ENCODE measurements at regions not wholly inside any gene's neighbourhood (a gene's known extent, or its start where the extent isn't known, plus 50 kb on each side); places are given as distances from the start of the nearest gene placed in this dataset.
"Not testable (repeated sequence)": the region's sequence is repeated elsewhere in the genome, so short reads cannot be mapped to it uniquely, and the experiment has no call there.

- DNase-seq (ENCODE audit: low read depth): no peak
These were observed 879.0 kb downstream of the DSC3 start for GRCh38 chr18:30163573-30163972.

DNA sequence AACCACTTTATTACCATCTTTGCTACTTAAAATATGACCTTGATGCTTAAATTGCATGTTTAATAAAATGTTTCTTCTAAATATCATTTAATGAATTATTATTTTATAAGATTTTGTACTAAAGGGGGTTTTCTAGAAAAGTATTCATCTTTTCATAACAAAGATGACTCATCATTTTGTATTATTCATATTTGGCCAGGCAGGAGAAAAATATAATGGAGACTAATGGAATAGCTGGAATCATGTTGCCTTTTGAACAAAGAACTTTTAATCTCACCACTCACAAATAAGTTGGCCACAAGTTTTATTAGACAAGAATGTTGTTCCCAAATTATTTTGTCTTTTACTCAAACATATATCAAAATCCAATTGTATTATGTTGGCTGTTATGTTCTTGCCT, 882.4 kb downstream of the DSC3 start:
- no peak for DNase-seq (ENCODE audit: low read depth)

DNA sequence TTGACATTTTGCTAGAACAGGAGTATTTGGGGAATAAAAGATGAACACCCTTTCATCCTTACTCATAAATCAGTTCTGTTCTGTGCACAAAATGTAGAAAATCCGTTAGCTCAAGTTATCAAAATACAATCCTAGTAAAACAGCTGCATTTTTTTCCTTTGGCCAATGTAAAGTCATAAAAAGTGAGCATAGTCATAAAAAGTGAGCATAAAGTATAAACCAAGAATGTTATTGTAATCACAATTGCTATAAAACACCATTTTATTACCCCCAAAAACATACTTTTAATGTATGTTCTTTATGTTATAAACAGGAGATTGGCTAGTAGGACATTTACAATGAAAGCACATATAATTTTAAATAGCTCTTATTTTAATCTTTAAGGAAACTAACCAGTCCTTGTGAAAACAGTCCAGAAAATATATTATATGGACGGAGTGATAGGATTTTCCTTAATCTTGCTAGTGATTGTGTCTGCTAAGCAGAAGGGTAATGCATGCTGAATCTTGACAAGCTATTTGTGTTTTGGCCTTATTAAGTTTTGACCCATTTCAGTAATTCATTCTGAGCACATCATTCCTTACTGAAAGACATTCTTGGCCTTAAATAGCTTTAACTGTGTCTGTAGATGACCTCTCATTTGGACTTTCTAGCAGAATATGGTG, 891.8 kb downstream of the DSC3 start:
- no peak for DNase-seq (ENCODE audit: low read depth)

- no peak for DNase-seq (ENCODE audit: low read depth)
These were observed 893.0 kb downstream of the DSC3 start for GRCh38 chr18:30149585-30149984.

DNA sequence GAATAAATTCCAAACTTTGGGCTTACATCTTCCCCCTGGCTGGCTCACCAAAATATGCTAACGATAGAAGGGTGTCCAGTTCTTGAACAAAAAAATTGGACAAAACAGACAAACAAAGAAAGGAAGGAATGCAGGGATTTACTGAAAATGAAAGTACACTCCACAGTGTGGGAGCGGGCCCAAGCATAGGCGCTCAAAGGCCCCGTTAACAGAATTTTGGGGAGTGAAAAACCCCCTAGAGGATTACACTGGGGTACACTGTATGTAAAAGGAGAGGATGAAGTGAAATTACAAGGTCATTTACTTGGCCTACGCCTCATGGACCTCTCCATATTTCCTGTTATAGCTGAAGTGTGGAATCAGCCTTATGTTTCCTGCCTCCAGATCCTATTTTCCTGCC, 899.7 kb downstream of the DSC3 start:
- DNase-seq (ENCODE audit: low read depth): no peak

GRCh38 chr18:30142248-30142647, 900.3 kb downstream of the DSC3 start:
- no peak for DNase-seq (ENCODE audit: low read depth)

DNA sequence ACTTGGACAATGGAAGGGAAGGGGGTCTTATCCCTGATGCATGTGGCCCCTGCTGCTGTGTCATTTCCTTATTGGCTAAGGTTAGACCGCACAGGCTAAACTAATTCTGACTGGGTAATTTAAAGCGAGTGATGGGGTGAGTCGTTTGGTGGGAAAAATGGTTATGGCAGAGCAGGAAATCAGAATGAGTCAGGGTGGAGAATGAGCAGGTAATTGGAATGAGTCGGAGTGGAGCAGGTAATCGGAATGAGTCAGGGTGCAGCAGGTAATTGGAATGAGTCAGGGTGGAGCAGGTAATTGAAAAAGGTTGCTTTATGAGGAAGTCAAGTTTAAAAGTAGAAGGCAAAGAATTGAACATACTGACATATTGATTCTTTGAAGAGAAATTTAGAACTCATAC, 901.0 kb downstream of the DSC3 start:
- DNase-seq (ENCODE audit: low read depth): not testable (repeated sequence)

- no peak for DNase-seq (ENCODE audit: low read depth)
These were observed 902.8 kb downstream of the DSC3 start for GRCh38 chr18:30139631-30140287.

DNA sequence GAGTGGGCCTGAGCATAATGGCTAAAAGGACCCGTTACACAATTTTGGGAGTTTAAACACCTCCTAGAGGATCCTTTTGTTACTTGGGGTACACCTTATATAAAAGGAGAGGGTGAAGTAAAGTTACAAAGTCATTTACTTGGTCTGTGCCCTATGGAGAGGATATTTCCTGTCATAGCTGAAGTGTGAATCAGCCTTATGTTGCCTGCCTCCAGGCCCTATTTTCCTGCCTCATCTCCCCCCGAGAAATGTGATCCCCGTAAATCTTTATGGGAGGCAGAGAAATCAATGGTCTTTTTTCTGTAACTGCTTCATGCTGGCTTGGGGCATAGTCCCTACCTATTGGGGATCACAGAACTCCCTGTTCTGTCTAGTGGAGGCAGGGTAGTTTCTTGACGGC, 906.6 kb downstream of the DSC3 start:
- DNase-seq (ENCODE audit: low read depth): no peak

- no peak for DNase-seq (ENCODE audit: low read depth)
These were observed 908.5 kb downstream of the DSC3 start for GRCh38 chr18:30134020-30134419.

DNA sequence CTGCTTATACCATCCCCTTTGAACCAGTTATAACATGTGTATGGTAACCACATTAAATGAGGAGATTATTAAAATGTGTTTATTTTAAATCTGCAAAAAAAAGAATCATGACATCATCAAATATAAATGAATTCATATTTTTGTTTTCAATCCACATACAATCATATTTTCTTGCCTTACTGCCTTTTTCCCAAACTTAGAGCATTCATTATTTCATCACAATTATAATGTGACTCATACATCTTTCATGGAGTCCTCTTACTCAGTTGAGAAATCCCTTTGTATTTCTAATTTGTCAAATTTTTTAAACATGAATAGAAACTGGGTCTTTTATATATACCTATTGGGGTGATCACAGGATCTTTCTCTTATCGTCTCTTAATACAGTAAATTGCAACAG, 909.6 kb downstream of the DSC3 start:
- no peak for DNase-seq (ENCODE audit: low read depth)

- DNase-seq (ENCODE audit: low read depth): no peak
These were observed 921.1 kb downstream of the DSC3 start for GRCh38 chr18:30121397-30121796.

DNA sequence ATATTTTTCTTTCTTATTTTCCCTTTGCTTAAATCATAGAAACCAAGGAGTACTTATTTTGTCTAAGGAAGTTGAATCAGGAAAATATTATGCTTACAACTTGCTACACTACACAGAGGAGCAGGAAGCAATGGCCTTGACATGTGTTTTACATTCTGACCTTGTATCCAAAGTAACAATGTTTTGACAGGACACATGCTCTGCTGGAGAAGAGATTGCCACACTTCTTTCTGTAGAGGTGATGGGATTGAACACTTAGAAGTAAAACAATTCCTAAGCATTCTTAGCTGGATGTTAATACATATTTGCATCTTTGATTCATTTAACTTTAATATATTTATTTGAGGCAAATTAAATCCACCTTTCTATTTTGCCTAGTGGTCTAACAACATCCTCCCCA, 929.1 kb downstream of the DSC3 start:
- DNase-seq (ENCODE audit: low read depth): no peak

DNA sequence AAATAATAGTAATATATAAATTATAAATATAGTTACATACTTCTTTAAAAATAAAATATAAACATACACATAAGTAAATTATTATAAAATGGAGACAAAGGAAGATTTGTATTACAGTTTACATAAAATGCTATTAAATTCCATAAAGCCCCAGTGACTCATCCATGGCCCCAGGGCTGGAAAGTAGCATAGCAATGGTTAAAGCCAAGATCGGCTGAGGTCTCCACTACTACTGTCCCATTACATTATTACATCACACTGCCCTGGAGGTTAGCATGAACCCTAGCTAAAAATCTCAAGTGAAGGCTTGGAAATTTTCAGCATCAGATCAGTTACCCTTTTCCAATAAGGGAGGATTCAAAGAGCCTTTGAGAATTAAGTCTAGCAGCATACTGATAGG, 936.2 kb downstream of the DSC3 start:
- DNase-seq (ENCODE audit: low read depth): no peak

DNA sequence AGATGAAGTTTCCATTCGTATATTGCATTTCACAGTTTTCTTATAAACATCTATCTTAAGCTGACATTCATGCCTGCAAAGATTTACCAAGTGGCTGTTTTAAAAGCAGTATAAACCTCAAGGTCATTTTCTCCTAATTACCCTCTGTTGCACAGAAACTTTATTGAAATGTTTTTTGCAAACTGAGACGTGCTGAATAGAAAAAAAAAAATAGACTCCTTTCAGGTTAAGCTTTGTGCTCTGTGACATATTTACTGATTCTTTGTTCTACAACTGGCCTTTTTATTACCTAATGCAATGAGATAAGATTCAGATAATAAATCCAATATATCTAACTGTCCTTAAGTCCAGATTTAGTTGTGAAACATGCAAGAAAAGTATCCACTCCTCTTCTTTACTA, 938.7 kb downstream of the DSC3 start:
- no peak for DNase-seq (ENCODE audit: low read depth)

DNA sequence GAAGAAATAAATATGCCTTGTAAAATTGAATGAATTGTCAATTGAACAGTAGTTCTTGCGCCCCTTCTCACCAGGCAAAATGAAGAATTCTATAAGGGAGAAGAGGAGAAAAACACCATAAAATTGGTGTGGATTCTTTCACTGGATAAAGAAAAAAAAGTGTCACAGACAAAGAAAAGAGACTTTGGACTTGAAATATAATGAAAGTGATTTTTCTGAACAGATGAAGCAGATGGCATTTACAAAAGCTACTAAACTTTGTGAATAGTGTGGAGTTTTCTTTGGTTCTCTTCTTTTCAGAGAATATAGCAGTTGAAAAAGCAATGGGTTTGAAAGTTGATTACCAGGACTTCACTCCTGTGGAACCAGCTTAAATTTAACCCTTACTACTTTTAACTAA, 945.7 kb downstream of the DSC3 start:
- no peak for DNase-seq (ENCODE audit: low read depth)

GRCh38 chr18:30094556-30094955, 948.0 kb downstream of the DSC3 start:
- DNase-seq (ENCODE audit: low read depth): peak; percentile 45

DNA sequence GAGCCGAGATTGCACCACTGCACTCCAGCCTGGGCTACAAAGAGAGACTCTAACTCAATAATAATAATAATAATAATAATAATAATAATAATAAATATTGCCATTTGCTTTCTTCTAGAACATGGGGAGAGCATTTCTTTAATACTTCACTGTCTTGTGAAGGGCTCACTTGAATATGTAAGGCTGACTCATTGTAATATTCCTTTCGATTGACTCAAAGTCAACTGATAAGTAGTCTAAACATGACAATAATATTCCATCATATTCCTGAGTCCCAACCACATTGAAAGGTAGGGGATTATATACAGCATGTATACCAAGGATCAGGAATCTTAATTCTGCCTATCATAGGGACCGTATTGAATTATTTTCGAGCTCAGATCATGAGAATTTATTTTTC, 949.2 kb downstream of the DSC3 start:
- no peak for DNase-seq (ENCODE audit: low read depth)

DNA sequence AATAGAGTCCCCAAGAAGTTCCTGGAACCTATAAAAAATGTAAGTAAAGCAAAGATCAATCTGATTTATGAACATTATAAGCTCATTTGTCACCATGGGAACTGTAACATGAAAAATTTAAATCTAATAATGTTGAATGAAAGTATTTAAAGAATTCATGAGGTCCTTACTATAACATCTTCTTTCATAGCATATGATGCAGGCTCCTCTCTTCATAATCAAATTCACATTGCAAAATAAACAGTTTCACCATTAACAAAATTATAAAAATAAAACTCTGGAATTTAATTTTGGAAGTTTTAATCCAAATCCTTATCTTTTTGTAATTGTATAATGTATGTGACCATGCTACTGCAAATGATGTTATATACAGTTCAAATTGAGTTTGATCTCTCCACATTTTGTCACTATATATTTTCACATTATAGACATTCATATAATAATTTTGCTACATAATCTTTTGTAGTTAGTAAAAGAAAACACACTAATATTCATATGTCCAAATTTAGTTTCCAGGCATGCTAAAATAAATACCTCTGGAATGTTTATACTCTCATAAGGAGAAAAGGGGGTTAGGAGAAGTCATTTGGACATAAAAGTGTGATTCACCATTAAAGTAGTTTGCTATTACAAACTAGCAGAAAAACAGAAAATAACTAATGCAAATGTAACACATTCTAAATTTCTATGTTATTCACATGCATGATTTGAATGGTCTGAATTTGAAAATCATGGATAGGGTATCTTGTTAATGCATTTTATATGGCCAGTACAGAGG, 954.1 kb downstream of the DSC3 start:
- DNase-seq (ENCODE audit: low read depth): no peak

DNA sequence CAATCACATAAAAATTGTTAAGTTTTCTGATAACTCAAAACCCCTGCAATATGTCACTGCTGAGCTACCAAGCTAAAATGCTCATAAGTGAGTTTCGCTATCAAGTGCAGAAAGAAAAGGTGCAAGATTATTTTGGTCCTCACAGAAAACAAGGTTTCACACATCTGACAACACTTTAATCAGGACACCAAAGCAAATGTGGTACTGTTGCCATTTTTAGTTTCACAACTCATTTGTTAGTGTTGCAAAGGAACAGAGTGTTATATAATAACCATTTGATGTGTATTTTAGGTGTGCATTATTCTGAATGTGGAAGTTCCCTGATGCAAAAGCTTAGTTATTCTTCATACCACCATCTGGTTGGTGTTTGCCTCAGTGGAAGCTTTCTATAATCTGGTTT, 956.2 kb downstream of the DSC3 start:
- no peak for DNase-seq (ENCODE audit: low read depth)

GRCh38 chr18:30081122-30081521, 961.4 kb downstream of the DSC3 start:
- DNase-seq (ENCODE audit: low read depth): no peak

DNA sequence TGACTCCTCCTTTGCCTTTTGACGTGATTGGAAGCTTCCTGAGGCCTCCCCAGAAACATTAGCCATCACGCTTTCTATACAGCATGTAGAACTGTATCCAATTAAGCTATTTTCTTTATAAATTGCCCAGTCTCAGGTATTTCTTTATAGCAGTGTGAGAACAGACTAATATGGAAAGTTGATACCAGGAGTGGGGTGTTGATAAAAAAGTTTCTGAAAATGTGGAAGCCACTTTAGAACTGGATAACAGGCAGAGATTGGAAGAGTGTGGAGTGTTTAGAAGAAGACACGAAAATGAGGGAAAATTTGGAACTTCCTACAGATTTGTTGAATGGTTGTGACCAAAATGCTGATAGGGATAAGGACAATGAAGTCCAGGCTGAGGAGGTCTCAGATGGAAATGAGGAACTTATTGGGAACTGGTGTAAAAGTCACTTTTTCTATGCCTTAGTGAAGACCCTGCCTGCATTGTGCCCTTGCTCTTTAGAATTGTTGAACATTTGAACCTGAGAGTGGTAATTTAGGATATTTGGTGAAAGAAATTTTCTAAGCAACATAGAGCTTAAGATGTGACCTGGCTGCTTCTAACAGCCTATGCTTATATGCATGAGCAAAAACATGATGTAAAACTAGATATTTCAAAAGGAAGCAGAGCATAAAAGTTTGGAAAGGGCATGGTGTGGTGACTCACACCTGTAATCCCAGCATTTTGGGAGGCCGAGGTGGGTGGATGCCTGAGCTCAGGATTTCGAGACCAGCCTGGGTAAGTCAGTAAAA, 969.7 kb downstream of the DSC3 start:
- no peak for DNase-seq (ENCODE audit: low read depth)

DNA sequence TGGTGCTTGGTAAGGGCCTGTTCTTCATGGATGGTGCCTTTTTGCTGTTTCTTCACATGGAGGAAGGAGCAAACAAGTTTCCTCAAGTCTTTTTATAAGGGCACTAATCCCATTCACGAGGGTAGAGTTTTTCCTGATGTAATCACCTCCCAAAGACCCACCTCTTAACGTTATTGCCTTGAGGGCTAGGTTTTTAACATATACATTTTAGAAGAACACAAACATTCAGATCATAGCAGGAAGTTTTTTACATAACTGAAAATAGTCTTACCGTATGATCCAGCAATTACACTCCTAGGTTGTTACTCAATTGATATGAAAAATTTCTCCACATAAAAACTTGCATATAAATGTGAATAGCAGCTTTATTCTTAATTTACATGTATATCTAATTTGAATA, 976.3 kb downstream of the DSC3 start:
- no peak for DNase-seq (ENCODE audit: low read depth)

All from HS-27A (cell line).